Body of pancreas (tissue), 4 donors: ENCODE measurements at regions not wholly inside any gene's neighbourhood (a gene's known extent, or its start where the extent isn't known, plus 50 kb on each side); places are given as distances from the start of the nearest gene placed in this dataset.

ENCODE experiments used
- POLR2A ChIP-seq, 3 donors: fragments of 450-650 bp; IDR thresholded peaks; one replicate each; pipeline ENCODE4 v1.6.1; 2016; ENCODE audit warnings: antibody characterized with exemption in 3 of 3, mild to moderate bottlenecking in 2 of 3
- TF ChIP-seq, protein P1 (sequence below), 7 experiments: fragments of 450-650 bp in 4 of 7; fragments of 200-600 bp in 3 of 7; sonication (generic) in 3 of 7; IDR thresholded peaks; one replicate each; pipeline ENCODE4 v1.5.1; 2016 to 2019; ENCODE audit warnings: antibody characterized with exemption in 7 of 7

DNA sequence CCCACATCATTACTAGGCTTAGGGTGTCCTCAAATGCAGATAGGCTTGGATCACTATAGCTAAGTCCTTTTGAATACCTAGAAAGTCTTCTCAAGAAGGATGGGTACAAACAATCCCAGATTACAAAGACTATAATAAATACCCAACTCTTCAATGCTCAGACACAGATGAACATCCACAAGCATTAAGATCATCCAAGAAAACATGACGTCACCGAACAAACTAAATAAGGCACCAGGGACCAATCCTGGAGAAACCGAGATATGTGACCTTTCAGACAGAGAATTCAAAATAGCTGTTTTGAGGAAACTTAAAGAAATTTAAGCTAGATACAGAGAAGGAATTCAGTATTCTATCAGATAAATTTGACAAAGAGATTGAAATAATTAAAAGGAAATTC is 108.0 kb upstream of the PLPP4 start:
- TF ChIP-seq, protein P1, sequence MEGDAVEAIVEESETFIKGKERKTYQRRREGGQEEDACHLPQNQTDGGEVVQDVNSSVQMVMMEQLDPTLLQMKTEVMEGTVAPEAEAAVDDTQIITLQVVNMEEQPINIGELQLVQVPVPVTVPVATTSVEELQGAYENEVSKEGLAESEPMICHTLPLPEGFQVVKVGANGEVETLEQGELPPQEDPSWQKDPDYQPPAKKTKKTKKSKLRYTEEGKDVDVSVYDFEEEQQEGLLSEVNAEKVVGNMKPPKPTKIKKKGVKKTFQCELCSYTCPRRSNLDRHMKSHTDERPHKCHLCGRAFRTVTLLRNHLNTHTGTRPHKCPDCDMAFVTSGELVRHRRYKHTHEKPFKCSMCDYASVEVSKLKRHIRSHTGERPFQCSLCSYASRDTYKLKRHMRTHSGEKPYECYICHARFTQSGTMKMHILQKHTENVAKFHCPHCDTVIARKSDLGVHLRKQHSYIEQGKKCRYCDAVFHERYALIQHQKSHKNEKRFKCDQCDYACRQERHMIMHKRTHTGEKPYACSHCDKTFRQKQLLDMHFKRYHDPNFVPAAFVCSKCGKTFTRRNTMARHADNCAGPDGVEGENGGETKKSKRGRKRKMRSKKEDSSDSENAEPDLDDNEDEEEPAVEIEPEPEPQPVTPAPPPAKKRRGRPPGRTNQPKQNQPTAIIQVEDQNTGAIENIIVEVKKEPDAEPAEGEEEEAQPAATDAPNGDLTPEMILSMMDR (IDR thresholded peaks at IDR 0.05): no peak
- no peak for TF ChIP-seq POLR2A (IDR thresholded peaks at IDR 0.05)
